Activated CD4-positive, alpha-beta T cell treated with anti-CD3 and anti-CD28 coated beads, Interleukin-2, amount 50 U/mL, for 48 hours (primary cell): ENCODE measurements at regions not wholly inside any gene's neighbourhood (a gene's known extent, or its start where the extent isn't known, plus 50 kb on each side); places are given as distances from the start of the nearest gene placed in this dataset.

ENCODE experiments used
- DNase-seq, 2 experiments: peaks; one replicate each; pipeline ENCODE4 v3.0.0-alpha.2; 2020

GRCh38 chr1:82462366-82462765 is 661.6 kb downstream of the ADGRL2 start:
- no peak for DNase-seq

- DNase-seq = no peak
These were observed 654.6 kb downstream of the ADGRL2 start for GRCh38 chr1:82455342-82455741.

DNA sequence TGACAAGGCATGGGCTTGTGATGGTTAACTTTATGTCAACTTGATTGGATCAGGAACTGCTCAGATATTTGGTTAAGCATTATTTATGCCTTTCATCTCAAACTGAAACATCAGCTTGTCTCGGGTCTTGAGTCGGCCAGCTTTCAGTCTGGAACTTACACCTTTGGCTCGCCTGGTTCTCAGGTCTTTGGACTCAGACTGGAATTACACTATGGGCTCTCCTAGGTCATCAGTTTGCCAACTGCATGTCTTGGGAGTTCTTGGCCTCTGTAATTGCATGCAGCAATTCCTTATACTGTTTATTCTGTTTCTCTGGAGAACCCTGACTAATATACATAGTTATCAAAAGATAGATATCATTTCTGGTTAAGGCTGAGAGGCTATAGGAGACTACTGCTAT is 653.7 kb downstream of the ADGRL2 start:
- DNase-seq = no peak

GRCh38 chr1:82453511-82454185 is 652.9 kb downstream of the ADGRL2 start:
- no peak for DNase-seq

DNA sequence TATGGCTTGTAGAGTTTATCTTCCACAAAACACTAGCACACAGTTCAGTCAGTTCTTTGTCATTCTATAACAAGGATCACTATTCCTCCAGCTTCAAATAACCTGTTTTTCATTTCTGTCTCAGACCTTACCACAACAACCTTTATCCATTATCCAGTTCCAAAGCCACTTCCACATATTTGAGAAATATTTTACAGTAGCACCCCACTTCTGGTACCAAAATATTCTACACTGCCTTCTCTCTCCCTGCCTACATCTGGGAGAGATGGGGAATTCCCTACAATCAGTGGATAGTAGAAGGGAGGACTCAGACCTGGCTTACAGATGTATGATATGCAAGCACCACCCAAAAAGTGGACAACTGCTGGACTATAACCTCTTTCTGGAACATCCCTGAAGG is 651.4 kb downstream of the ADGRL2 start:
- no peak for DNase-seq

DNA sequence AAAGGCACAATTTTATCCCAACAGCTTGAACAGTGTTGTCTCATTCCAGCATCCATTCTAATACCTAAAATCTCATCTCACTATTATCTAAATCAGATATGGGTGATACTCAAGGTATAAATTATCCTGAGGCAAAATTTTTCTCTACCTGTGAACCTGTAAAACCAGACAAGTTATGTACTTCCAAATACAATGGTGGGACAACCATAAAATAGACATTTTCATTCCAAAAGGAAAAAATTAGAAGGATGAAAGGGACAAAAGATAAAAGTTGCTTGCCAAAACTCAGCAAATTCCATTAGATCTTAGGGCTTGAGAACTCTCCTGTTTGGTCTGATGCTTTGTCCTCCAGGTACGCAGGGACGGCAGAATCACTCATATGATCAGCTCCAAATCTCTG is 650.5 kb downstream of the ADGRL2 start:
- DNase-seq = no peak

DNA sequence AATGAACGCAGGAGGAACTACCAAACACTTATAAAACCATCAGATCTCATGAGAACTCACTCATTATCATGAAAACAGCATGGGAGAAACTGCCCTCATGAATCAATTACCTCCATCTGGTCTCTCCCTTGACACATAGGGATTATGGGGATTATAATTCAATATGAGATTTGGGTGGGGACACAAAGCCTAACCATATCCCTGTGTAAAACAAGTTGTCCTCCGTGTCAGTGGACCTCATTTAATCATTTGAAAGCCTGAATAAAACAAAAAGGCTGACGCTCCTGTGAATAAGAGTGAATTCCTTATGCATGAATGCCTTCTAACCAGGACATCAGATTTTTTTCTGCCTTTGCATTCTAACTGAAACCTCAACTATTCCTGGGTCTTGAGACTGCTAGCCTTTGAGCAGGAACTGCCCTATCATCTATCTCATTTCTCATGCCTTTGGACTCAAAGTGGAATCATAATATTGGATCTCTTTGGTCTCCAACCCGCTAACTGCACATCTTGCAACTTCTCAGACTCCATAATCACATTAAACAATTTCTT is 648.8 kb downstream of the ADGRL2 start:
- no peak for DNase-seq

GRCh38 chr1:82446955-82447354 is 646.2 kb downstream of the ADGRL2 start:
- no peak for DNase-seq

- no peak for DNase-seq
These were observed 645.5 kb downstream of the ADGRL2 start for GRCh38 chr1:82446236-82446635.

DNA sequence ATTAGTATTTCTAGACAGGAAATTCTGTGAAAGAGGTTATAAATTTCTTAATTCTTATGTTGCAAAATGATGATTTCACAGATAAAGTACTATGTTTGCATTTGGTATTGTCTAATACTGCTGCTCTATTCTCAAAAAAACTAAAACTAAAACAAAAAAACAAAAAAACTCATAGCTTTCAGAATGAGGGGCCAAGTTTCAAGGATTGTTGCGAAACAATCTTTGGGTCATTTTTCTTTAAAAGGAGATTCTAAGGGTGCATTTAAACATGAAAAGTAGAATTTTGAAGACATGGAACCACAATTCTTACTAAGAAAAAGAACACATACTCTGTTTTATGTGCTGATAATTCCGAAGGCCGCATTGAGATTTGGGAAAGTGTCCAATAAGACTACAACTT is 645.1 kb downstream of the ADGRL2 start:
- no peak for DNase-seq

DNA sequence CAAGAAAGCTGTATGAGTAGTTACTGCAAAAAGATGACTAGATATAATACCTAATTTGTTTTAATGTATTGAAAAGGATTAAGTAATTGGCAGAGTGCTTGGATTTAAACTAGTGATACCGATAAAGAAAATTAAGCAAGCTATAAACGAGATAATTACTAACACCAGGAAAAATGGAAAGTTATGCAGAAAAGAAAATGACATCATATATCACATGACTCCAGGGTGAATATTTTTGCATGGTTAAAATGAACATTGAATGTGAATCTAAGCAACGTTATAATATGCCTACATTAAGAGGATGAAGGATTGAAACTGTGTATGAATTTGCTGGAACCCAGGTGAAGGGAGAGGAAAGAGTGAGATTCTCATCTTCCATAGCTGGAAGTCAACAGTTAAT is 644.4 kb downstream of the ADGRL2 start:
- no peak for DNase-seq

DNA sequence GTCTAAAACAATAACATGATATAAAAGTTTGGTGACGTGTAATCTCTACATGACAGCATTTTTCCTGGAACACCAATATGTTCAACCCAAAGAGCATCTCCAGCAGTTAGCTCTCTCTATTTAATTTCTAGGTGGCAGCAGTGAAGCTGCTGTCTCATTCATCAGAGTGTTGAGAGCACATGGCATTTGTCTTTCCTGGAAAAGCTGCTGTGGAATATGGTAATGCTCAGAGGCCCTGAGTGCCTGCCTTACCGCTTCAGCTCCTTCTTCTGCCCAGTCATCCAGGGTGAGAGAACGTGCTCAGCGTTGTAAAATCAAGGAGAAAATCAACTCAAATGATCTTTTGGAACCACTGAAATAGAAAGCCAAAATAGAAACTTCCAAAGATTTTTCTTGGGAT is 640.7 kb downstream of the ADGRL2 start:
- no peak for DNase-seq

- no peak for DNase-seq
These were observed 622.6 kb downstream of the ADGRL2 start for GRCh38 chr1:82423174-82423815.

- no peak for DNase-seq
These were observed 621.0 kb downstream of the ADGRL2 start for GRCh38 chr1:82421782-82422181.

- no peak for DNase-seq
These were observed 619.9 kb downstream of the ADGRL2 start for GRCh38 chr1:82420584-82420983.

DNA sequence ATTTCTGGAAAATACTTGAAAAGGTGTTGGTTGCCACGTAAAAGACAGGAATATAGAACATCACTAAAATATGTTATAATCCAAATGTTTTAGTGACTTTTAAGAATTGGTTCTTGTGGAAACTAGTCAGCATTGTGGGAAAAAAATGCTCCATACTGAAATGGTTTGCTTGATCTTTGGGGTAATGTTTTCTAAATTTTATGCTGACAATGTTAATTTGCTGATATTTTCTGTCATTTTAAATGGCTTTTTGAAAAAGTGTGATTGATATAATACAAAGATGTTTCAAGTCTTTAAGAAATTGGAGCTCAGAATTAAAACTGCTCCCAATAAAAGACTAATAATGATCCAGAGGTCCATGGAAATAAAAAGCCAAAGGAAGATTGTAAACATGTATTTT is 610.9 kb downstream of the ADGRL2 start:
- no peak for DNase-seq

GRCh38 chr1:82405333-82405732 is 604.6 kb downstream of the ADGRL2 start:
- no peak for DNase-seq

GRCh38 chr1:82401116-82401515 is 600.4 kb downstream of the ADGRL2 start:
- no peak for DNase-seq

DNA sequence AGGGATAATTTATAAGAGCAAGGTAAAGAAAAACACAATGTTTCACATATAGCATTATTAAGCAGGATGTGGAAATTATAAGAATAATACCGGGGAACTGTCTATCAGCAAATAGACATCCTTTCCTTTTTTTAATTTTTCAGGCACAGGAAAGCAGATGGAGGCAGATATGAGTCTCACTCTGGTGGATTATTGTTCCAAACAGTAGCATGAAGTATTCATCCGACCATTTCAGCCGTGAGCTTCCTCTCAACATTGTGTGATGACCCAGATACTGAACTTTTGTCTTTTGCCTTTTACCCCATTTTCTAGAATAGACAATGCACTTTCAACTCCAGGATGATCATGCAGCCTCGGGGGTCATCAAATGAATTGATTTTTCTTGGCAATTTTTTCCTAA is 599.8 kb downstream of the ADGRL2 start:
- DNase-seq = no peak

DNA sequence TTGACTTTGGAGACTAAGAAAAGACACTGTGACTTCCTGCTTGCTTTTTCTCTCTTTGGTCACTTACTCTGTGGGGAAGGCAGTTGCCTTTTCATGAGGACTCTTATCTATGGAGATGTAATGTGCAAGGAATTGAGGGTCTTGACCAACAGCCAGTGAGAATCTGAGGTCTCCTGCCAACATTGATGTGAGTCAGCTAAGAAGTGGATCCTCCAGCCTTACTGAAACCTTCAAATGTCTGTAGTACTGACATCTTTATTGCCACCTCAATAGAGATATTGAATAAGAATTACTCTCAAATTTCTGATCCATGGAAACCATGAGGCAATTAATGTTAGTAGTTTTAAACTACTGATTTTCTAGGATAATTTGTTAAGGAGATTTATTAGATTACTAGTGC is 598.4 kb downstream of the ADGRL2 start:
- DNase-seq = no peak

DNA sequence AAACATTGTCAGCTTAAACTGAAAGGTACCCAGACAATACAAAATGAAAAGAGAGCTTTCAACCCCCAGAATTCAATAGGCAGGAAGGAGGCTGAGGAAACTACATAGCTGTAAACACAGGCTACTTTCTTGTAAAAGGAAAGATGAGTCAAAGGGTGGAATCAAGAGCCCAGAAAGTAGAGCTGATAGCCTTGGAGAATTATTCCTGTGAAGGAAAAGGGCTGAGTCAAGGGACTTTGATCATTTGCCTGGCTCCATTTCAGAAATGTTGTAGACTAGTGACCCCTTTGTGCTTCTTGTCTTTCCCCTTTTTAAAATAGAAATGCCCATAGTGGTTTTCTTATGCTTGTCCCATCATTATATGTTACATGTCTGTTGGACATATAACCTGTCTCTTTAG is 597.6 kb downstream of the ADGRL2 start:
- no peak for DNase-seq

DNA sequence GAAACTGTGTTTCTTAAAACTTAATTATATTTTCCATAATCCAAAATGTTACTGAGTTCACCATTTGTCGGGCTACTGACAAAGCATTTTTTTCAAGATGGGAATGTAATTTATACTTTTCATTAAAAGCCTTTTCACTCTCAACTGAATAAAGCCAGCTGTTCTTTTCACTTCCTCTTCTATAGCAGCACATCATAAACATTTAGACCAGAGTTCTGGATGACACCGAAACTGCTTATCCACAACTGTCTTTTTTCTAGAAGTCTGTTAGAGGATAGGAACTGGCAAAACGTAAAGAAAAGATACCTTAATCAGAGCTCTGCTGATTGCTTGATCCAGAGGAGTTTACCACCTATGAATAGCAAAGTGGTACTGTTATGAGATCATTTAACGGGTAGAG is 594.7 kb downstream of the ADGRL2 start:
- no peak for DNase-seq

DNA sequence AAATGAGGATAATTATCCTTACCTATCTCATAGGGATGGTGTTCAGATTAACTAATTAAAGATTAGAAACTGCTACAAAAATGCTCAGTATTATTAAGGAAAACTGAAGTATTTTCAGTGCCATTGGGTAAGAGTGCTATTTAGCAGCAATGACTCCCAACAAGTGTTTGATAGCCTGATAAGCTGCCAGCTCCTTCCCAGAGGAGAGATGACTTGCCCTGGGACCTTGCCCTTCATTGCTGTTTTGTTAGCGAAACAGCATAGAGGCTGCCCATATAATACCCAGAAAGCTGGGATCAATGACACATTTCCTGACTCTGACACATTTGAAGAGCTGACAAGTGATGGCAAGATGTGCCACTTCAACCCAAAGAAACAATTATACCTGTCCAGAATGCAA is 592.2 kb downstream of the ADGRL2 start:
- no peak for DNase-seq

- no peak for DNase-seq
These were observed 591.8 kb downstream of the ADGRL2 start for GRCh38 chr1:82392513-82392912.

GRCh38 chr1:82391712-82392111 is 591.0 kb downstream of the ADGRL2 start:
- DNase-seq = no peak
